Mucosa of rectum (tissue), 2 donors: ENCODE measurements at regions not wholly inside any gene's neighbourhood (a gene's known extent, or its start where the extent isn't known, plus 50 kb on each side); places are given as distances from the start of the nearest gene placed in this dataset.

Experiments
- H3K27ac ChIP-seq, 2 donors: one replicate each; pipeline ENCODE4 v1.7.0; 2013; ENCODE audit warnings: inconsistent platforms in 2 of 2, low read depth in 2 of 2, low read length in 2 of 2
- H3K27me3 ChIP-seq, 2 donors: one replicate each; pipeline ENCODE4 v1.7.0; 2013; ENCODE audit warnings: low read length in 2 of 2; ENCODE audit not compliant: control insufficient read depth in 2 of 2, insufficient read depth in 2 of 2
- H3K36me3 ChIP-seq, 2 donors: one replicate each; pipeline ENCODE4 v1.7.0; 2013; ENCODE audit warnings: low read length in 2 of 2; ENCODE audit not compliant: control insufficient read depth in 2 of 2, insufficient read depth in 2 of 2
- H3K4me1 ChIP-seq, 2 donors: one replicate each; pipeline ENCODE4 v1.7.0; 2013; ENCODE audit warnings: low read length in 2 of 2, mild to moderate bottlenecking in 1 of 2; ENCODE audit not compliant: control insufficient read depth in 2 of 2, insufficient read depth in 2 of 2
- H3K4me3 ChIP-seq, 2 donors: one replicate each; pipeline ENCODE4 v1.7.0; 2013; ENCODE audit warnings: low read length in 2 of 2
- H3K9ac ChIP-seq, 2 donors: one replicate each; pipeline ENCODE4 v1.7.0; 2013; ENCODE audit warnings: low read length in 2 of 2, low read depth in 1 of 2, mild to moderate bottlenecking in 1 of 2
- H3K9me3 ChIP-seq, 2 donors: one replicate each; pipeline ENCODE4 v1.7.0; 2013; ENCODE audit warnings: low read length in 2 of 2; ENCODE audit not compliant: control insufficient read depth in 2 of 2
- donor health status: healthy.
- donor health status: Normal muscosa, but diverticular disease.

DNA sequence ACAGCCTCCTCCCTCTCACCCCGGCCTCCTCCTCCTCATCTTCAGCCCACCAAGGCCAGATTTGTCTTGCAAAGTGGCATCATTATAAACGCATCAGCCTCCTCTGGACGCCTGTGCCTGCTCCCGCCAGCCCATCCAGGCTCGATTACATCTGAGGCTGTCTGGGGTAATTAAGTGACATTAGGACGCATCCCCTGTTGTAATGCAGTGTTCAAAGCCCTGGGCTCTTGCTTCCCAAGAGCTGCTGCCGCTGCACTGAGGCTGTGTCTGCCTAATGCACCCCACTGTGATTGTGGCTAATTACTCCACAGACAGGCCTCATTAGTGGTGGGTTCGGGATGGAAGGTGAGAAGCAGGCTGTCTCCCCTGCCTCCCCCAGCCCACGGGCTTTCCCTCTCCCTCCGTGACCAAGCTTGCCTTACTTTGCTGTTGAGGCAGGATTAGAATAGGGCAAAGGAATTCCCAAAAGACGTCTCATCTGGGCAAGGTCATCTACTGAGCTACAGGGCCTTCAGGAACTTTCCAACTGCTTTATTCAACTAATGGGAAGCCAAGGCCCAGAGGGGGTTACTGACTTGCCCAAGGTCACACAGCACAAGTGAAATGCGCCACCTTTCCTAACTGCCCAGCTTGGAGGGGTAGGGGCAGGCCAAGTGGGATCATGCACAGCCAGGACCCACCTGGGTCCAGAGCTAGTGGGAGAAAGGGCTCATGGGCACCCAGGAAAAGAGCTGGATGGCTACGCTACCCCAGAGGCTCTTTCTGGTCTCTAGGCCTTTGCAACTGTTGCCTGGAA lies 66.2 kb upstream of the PCBD1 start:
- Histone ChIP-seq H3K36me3 (no peaks in the 10 kb centered on the region), H3K27me3 (no peaks in the 10 kb centered on the region), H3K27ac (no peak overlapping the region), H3K9ac (no peak overlapping the region), H3K4me3 (no peak overlapping the region), H3K4me1 (no peaks in the 10 kb centered on the region), H3K9me3 (no peaks in the 10 kb centered on the region)

GRCh38 chr10:70956029-70956759 lies 67.8 kb upstream of the PCBD1 start:
- Histone ChIP-seq H3K27ac (no peak overlapping the region), H3K27me3 (no peaks in the 10 kb centered on the region), H3K36me3 (no peaks in the 10 kb centered on the region), H3K4me1 (no peaks in the 10 kb centered on the region), H3K9ac (no peak overlapping the region), H3K4me3 (no peak overlapping the region), H3K9me3 (no peaks in the 10 kb centered on the region)

DNA sequence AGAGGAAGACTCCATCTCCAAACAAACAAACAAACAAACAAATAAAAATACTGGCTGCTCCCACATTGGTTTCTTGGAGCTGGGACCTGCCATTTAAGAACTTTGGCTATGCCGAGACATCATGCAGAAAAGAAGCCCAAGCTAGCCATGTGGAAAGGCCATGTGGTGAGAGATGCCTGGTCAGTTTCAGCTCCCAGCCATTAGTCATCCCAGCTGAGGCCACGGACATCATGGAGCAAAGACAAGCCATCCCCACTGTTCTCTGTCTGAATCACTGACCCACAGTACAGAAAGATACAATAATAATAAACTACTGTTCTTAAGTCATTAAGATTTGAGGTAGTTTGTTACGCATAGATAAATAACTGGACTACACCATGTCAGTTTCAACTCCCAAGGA lies 70.0 kb upstream of the PCBD1 start:
- Histone ChIP-seq H3K27me3 (no peaks in the 10 kb centered on the region), H3K4me1 (no peaks in the 10 kb centered on the region), H3K36me3 (no peaks in the 10 kb centered on the region), H3K27ac (no peak overlapping the region), H3K9me3 (no peaks in the 10 kb centered on the region), H3K9ac (no peak overlapping the region), H3K4me3 (no peak overlapping the region)

DNA sequence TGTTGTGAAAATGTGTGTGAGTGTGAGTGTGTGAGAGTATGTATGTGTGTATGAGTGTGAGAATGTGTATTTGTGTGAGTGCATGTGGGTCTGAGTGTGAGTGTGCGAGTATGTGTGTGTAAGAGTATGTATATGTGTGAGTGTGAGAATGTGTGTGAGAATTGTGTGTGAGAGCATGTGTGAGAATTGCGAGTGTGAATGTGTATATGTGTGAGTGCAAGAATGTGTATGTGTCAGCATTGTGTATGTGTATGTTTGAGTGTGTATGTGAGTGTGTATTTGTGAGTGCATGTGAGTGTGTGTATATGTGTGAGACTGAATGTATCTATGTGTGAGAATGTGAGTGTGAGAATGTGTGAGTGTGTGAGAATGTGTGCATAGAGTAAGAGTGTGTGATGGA lies 72.0 kb upstream of the PCBD1 start:
- Histone ChIP-seq H3K36me3 (no peaks in the 10 kb centered on the region), H3K27ac (no peak overlapping the region), H3K27me3 (no peaks in the 10 kb centered on the region), H3K4me3 (no peak overlapping the region), H3K9ac (no peak overlapping the region), H3K9me3 (no peaks in the 10 kb centered on the region), H3K4me1 (no peaks in the 10 kb centered on the region)

DNA sequence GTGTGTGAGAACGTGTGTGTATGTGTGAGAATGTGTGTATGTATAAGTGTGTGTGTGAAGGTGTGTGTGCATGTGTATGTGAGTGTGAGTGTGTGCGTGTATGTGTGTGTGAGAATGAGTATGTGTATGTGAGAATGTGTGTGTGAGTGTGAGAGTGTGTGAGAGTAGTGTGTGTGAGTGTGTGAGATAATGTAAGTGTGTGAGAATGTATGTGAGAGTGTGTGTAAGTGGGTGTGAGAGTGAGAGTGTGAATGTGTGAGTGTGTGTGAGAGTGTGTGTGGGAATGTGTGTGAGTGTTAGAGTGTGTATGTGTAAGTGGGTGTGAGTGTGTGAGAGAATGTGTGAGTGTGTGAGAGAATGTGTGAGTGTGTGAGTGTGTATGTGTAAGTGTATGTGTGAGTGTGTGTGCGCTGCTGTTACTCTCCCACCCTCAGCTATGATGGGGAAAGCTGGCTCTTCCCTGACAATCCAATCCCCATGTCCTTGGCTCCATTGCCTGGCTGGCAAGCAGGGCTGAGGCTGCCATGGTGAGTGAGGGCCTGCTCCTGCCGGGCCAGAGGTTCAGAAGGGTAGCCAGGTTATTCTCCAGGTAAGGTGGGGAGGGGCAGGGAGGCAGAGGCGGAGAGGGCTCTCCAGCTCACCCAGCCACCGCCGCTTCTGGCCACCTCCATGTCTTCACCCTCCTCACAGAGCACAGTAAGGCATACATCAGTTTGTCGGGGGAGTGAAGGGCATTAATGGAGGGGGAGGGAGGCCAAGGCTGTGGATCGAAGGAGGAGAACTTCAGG lies 72.6 kb upstream of the PCBD1 start:
- H3K27ac ChIP-seq: no peak overlapping the region
- H3K27me3 ChIP-seq: no peaks in the 10 kb centered on the region

GRCh38 chr10:70962686-70963085 lies 74.3 kb upstream of the PCBD1 start:
- H3K27ac ChIP-seq: no peak overlapping the region
- H3K9ac ChIP-seq: no peak overlapping the region
- H3K27me3 ChIP-seq: no peaks in the 10 kb centered on the region
- no peaks in the 10 kb centered on the region for H3K4me1 ChIP-seq
- no peaks in the 10 kb centered on the region for H3K36me3 ChIP-seq
- H3K4me3 ChIP-seq: no peak overlapping the region
- H3K9me3 ChIP-seq: no peaks in the 10 kb centered on the region

More for the DNA sequence above, 72.6 kb upstream of the PCBD1 start:
- Histone ChIP-seq H3K4me1 (no peaks in the 10 kb centered on the region), H3K4me3 (no peak overlapping the region), H3K9me3 (no peaks in the 10 kb centered on the region), H3K36me3 (no peaks in the 10 kb centered on the region), H3K9ac (no peak overlapping the region)

DNA sequence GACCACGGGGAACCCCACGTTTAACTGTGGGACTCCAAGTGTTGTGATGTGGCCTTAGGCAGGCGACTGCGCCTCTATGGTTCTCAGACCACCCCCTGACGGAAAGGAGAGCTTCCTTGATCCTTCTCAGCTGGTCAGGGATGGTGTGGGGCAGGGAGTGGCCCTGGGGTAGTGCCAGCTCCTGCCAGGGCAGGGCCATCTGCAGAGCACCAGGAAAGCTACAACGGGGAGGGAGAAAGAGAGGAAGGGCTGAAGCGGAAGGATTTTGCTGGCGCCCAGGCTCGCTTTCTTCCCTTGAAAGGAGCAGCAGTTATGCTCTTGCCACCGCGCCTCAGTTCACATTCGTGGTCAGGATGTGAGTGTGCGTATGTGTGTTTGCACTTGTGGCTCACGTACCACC lies 74.9 kb upstream of the PCBD1 start:
- Histone ChIP-seq H3K9me3 (no peaks in the 10 kb centered on the region), H3K27me3 (no peaks in the 10 kb centered on the region), H3K27ac (no peak overlapping the region), H3K4me1 (no peaks in the 10 kb centered on the region), H3K36me3 (no peaks in the 10 kb centered on the region), H3K4me3 (no peak overlapping the region), H3K9ac (no peak overlapping the region)

DNA sequence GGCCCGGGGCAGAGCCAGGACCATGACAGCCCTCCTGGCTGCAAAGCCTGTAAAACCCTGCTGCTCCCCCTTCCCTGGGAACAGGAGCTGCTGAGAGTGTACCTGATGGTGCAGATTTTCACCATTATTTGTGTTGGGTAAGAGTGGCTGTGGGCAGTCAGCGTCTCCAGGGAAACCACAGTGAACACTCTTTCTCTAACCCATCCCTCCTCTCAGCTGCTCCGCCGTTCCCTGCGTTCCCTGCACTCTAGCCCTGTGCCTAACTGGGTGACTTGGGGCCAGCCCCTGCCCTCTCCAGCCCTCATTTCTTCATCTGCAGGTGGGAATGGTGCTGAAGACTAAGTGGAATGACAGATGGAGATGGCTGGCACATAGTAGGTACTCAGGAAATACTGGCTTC lies 75.9 kb upstream of the PCBD1 start:
- Histone ChIP-seq H3K9ac (no peak overlapping the region), H3K4me1 (no peaks in the 10 kb centered on the region), H3K4me3 (no peak overlapping the region), H3K27me3 (no peaks in the 10 kb centered on the region), H3K9me3 (no peaks in the 10 kb centered on the region), H3K36me3 (no peaks in the 10 kb centered on the region), H3K27ac (no peak overlapping the region)

- no peak overlapping the region for H3K9ac ChIP-seq
- H3K9me3 ChIP-seq: no peaks in the 10 kb centered on the region
- H3K36me3 ChIP-seq: no peaks in the 10 kb centered on the region
- no peak overlapping the region for H3K27ac ChIP-seq
- no peaks in the 10 kb centered on the region for H3K4me1 ChIP-seq
- no peaks in the 10 kb centered on the region for H3K27me3 ChIP-seq
- H3K4me3 ChIP-seq: no peak overlapping the region
These were observed 76.5 kb upstream of the PCBD1 start for GRCh38 chr10:70964881-70965280.

GRCh38 chr10:70965566-70965965 lies 77.2 kb upstream of the PCBD1 start:
- H3K4me1 ChIP-seq: no peaks in the 10 kb centered on the region
- no peak overlapping the region for H3K9ac ChIP-seq
- no peaks in the 10 kb centered on the region for H3K9me3 ChIP-seq
- H3K36me3 ChIP-seq: no peaks in the 10 kb centered on the region
- H3K27ac ChIP-seq: no peak overlapping the region
- H3K27me3 ChIP-seq: no peaks in the 10 kb centered on the region
- H3K4me3 ChIP-seq: no peak overlapping the region
